ENCODE measurements at regions not wholly inside any gene's neighbourhood (a gene's known extent, or its start where the extent isn't known, plus 50 kb on each side); places are given as distances from the start of the nearest gene placed in this dataset.

GRCh38 chr2:128756365-128756717, 437.7 kb upstream of the HS6ST1 start:
- Histone ChIP-seq H2AFZ (ENCODE audit: low read depth, low read length) (no peak overlapping the region), H3K36me3 (ENCODE audit: control insufficient read depth, insufficient read depth, low read length) (no peaks in the 10 kb centered on the region), H3K27ac (ENCODE audit: extremely low read depth, low read depth, low read length) (no peak overlapping the region), H3K4me1 (replicated peaks in 1 of 2; ENCODE audit: control insufficient read depth in 2 of 2, insufficient read depth in 2 of 2, low read length in 2 of 2) (no peaks in the 10 kb centered on the region), H3K79me2 (ENCODE audit: control insufficient read depth, insufficient read depth, low read length) (no peaks in the 10 kb centered on the region), H4K20me1 (replicated peaks; ENCODE audit: control insufficient read depth, insufficient read depth, low read length) (no peaks in the 10 kb centered on the region), H3K4me2 (ENCODE audit: insufficient read depth, low read length) (no peak overlapping the region), H3K9me1 (ENCODE audit: control insufficient read depth, insufficient read depth, low read length) (no peaks in the 10 kb centered on the region), H3K4me3 (no peak overlapping the region), H3K27me3 (ENCODE audit: control insufficient read depth in 2 of 2, insufficient read depth in 2 of 2, low read length in 2 of 2) (peaks cover 2 to 19% of the 10 kb centered on the region in 2 experiments; a peak in 3 of 5 replicates), H3K9me3 (replicated peaks; ENCODE audit: control insufficient read depth, insufficient read depth, low read depth, low read length) (no peaks in the 10 kb centered on the region), H3K9ac (ENCODE audit: insufficient read depth in 1 of 2, low read depth in 2 of 2, low read length in 2 of 2) (no peak overlapping the region)
- 0% methylated on average over 2 of the region's 2 CpGs for WGBS (ENCODE audit: insufficient coverage, low coverage, missing lambda C conversion rate)
- TF ChIP-seq FUS (optimal IDR thresholded peaks at IDR 0.05; ENCODE audit: low read depth, low read length) (no peak), SMAD2 (IDR thresholded peaks at IDR 0.05; ENCODE audit: low read depth, low read length) (no peak), ZNF57 (CRISPR knock-in tag; IDR thresholded peaks at IDR 0.05) (no peak), GTF2F1 (IDR thresholded peaks at IDR 0.05; ENCODE audit: low read depth, low read length) (no peak), ZNF75A (CRISPR knock-in tag; IDR thresholded peaks at IDR 0.05) (no peak), NR2C2 (CRISPR knock-in tag; IDR thresholded peaks at IDR 0.05) (no peak), NR2C2 (tag; IDR thresholded peaks at IDR 0.05) (no peak), PTTG1 (tag; IDR thresholded peaks at IDR 0.05; ENCODE audit: low read depth) (no peak), ZEB2 (IDR thresholded peaks at IDR 0.05) (no peak), CBX3 (IDR thresholded peaks at IDR 0.05; ENCODE audit: borderline replicate concordance in 1 of 2, low read length in 2 of 2) (no peak), TCF15 (CRISPR knock-in tag; IDR thresholded peaks at IDR 0.05) (no peak), ATF2 (CRISPR knock-in tag; IDR thresholded peaks at IDR 0.05) (no peak), TFAM (CRISPR knock-in tag; conservative IDR thresholded peaks at IDR 0.05) (no peak), ZNF347 (CRISPR knock-in tag; IDR thresholded peaks at IDR 0.05; ENCODE audit: low read depth) (no peak), TCF7L2 (IDR thresholded peaks at IDR 0.05; ENCODE audit: low read depth, low read length) (no peak), AFF4 (CRISPR knock-in tag; IDR thresholded peaks at IDR 0.05) (no peak)
- TF ChIP-seq, protein P1, sequence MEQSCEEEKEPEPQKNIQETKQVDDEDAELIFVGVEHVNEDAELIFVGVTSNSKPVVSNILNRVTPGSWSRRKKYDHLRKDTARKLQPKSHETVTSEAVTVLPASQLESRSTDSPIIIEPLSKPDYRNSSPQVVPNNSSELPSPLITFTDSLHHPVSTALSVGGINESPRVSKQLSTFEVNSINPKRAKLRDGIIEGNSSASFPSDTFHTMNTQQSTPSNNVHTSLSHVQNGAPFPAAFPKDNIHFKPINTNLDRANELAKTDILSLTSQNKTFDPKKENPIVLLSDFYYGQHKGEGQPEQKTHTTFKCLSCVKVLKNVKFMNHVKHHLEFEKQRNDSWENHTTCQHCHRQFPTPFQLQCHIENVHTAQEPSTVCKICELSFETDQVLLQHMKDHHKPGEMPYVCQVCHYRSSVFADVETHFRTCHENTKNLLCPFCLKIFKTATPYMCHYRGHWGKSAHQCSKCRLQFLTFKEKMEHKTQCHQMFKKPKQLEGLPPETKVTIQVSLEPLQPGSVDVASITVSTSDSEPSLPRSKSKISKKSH (CRISPR knock-in tag; IDR thresholded peaks at IDR 0.05) = no peak
- TF ChIP-seq, protein P2, sequence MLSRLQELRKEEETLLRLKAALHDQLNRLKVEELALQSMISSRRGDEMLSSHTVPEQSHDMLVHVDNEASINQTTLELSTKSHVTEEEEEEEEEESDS (CRISPR knock-in tag; IDR thresholded peaks at IDR 0.05) = no peak
- intact Hi-C loops (cut with micrococcal nuclease) = loop anchor here (10.0 kb wide), 1 partner anchor 692 kb away; no protein-coding TSS in a partner anchor
- DNase-seq (ENCODE audit: extremely low read depth in 1 of 4, low spot score in 3 of 4) = no peak
- BruUV-seq (replicated peaks) = no TSS peak
- no peak for FAIRE-seq
- CTCF ChIA-PET (ENCODE audit: low intra/inter-chr PET ratio) = interaction anchor here (1.2 kb wide), 1 partner anchor 20 kb away, joined by 4 read pairs; no protein-coding TSS in a partner anchor
- POLR2A ChIA-PET = interaction anchor here (0.6 to 0.7 kb wide), 2 partner anchors 24 to 139 kb away, joined by 3 read pairs; no protein-coding TSS in a partner anchor
- in situ Hi-C loops (cut with MboI) = no loop called here
- ATAC-seq = no peak
